Left lung (tissue), 4 donors: ENCODE measurements at regions not wholly inside any gene's neighbourhood (a gene's known extent, or its start where the extent isn't known, plus 50 kb on each side); places are given as distances from the start of the nearest gene placed in this dataset.

Source experiments
- ATAC-seq: fragments of 200-7000 bp; cut with Tn5 transposase; one replicate; pipeline ENCODE4 v1.9.1; 2020; ENCODE audit warnings: moderate library complexity
- DNase-seq, 4 donors: peaks; one replicate each; pipeline ENCODE4 v3.0.0-alpha.2; 2013 to 2020
- H3K27ac ChIP-seq, 2 donors: fragments of 200-600 bp; sonication (generic) in 1 of 2; one replicate each; pipeline versions ENCODE4 v1.5.0 to v1.8.0; 2020 to 2021
- H3K27me3 ChIP-seq, 2 donors: fragments of 200-600 bp; sonication (generic) in 1 of 2; one replicate each; pipeline versions ENCODE4 v1.5.0 to v1.8.0; 2020 to 2021
- H3K36me3 ChIP-seq, 2 donors: fragments of 200-600 bp; sonication (generic) in 1 of 2; one replicate each; pipeline versions ENCODE4 v1.5.0 to v1.8.0; 2020 to 2021
- H3K4me1 ChIP-seq, 2 donors: fragments of 200-600 bp; one replicate each; pipeline ENCODE4 v1.8.0; 2021
- H3K4me3 ChIP-seq, 2 donors: fragments of 200-600 bp; sonication (generic) in 1 of 2; one replicate each; pipeline versions ENCODE4 v1.5.0 to v1.8.0; 2020 to 2021; ENCODE audit warnings: mild to moderate bottlenecking in 1 of 2
- H3K9me3 ChIP-seq, 2 donors: fragments of 200-600 bp; sonication (generic) in 1 of 2; one replicate each; pipeline versions ENCODE4 v1.5.0 to v1.8.0; 2020 to 2021
- intact Hi-C, 2 donors: fragments of 100-400 bp; cut with DNase I; formaldehyde crosslinking; loops; one replicate each; pipeline versions ENCODE4 v1.11.2 to v1.14.2; 2022
- TF ChIP-seq, protein P1 (sequence below), 2 donors: fragments of 200-600 bp; sonication (generic) in 1 of 2; IDR thresholded peaks; one replicate each; pipeline versions ENCODE4 v1.5.0 to v1.8.0; 2021; ENCODE audit warnings: antibody characterized with exemption in 2 of 2
- donor health status: DM: no; HTN: yes; CAD: no.
- donor health status: DM: no; HTN: no; CAD: no.

DNA sequence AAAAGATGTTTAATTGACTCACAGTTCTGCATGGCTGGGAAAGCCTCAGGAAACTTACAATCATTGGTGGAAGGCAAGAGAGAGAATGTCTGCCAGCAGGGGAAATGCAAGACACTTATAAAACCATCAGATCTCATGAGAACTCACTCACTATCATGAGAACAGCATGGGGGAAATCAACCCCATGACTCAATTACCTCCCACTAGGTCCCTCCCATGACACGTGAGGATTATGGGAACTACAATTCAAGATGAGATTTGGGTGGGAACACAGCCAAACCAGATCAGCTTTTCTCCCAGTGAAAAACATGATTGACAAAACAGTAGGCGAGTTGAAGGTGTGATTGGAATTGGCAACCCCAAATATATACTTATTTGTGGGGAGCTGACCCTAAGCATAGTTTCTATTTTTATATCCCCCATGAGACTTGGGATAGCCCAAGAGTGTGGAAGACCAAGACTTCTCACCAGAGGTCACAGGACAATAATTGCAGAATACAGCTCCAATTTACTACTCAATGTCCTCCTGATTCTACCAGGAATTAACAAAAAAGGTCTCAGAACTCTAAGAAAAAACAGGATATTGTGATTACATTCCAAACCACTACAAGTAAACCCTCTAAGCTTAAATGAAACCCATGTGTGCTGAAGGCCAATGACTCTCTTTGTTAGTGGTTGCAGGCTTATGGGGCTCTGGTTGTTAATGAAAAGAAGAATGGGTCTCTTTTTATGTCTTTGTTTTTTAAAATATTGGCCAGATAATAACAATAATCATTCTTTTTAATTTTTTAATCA is 96.1 kb upstream of the PIK3C3 start:
- Histone ChIP-seq H3K9me3 (no peaks in the 10 kb centered on the region), H3K36me3 (no peaks in the 10 kb centered on the region), H3K4me3 (no peak overlapping the region), H3K4me1 (no peaks in the 10 kb centered on the region), H3K27ac (no peak overlapping the region), H3K27me3 (no peaks in the 10 kb centered on the region)
- TF ChIP-seq, protein P1, sequence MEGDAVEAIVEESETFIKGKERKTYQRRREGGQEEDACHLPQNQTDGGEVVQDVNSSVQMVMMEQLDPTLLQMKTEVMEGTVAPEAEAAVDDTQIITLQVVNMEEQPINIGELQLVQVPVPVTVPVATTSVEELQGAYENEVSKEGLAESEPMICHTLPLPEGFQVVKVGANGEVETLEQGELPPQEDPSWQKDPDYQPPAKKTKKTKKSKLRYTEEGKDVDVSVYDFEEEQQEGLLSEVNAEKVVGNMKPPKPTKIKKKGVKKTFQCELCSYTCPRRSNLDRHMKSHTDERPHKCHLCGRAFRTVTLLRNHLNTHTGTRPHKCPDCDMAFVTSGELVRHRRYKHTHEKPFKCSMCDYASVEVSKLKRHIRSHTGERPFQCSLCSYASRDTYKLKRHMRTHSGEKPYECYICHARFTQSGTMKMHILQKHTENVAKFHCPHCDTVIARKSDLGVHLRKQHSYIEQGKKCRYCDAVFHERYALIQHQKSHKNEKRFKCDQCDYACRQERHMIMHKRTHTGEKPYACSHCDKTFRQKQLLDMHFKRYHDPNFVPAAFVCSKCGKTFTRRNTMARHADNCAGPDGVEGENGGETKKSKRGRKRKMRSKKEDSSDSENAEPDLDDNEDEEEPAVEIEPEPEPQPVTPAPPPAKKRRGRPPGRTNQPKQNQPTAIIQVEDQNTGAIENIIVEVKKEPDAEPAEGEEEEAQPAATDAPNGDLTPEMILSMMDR (IDR thresholded peaks at IDR 0.05) = no peak
- intact Hi-C loops = no loop called here
- ATAC-seq = no peak
- no peak for DNase-seq

GRCh38 chr18:41853280-41853679 is 101.8 kb upstream of the PIK3C3 start:
- Histone ChIP-seq H3K27ac (no peak overlapping the region), H3K4me1 (no peaks in the 10 kb centered on the region), H3K4me3 (no peak overlapping the region), H3K36me3 (no peaks in the 10 kb centered on the region), H3K9me3 (no peaks in the 10 kb centered on the region), H3K27me3 (no peaks in the 10 kb centered on the region)
- intact Hi-C loops = no loop called here
- DNase-seq (no peak), ATAC-seq (no peak)
- TF ChIP-seq, protein P1 (IDR thresholded peaks at IDR 0.05) = no peak

- no peaks in the 10 kb centered on the region for H3K27me3 ChIP-seq
- intact Hi-C loops = no loop called here
- no peak overlapping the region for H3K4me3 ChIP-seq
- ATAC-seq (no peak), DNase-seq (no peak)
- no peaks in the 10 kb centered on the region for H3K36me3 ChIP-seq
- TF ChIP-seq, protein P1 (IDR thresholded peaks at IDR 0.05) = no peak
- H3K9me3 ChIP-seq = no peaks in the 10 kb centered on the region
- no peaks in the 10 kb centered on the region for H3K4me1 ChIP-seq
- H3K27ac ChIP-seq = no peak overlapping the region
These were observed 104.3 kb upstream of the PIK3C3 start for GRCh38 chr18:41850781-41851180.

DNA sequence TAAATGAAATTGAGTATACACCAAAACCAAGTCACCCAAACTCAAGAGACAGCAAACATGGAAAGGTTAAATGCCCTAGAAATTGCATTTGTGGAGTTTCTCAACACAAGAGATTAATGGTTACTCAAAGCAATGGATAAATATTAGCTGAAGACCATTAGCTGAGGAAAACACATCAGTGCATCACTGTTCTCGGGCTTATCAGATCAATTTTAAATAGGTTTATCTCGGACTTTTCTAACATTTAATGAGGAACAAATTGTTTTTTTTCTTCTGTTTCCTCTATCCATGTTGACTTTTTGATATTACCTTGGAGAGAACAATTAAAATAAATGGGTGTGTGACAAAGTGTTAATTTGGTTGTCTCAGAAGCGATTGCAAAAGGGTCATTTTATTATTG is 105.4 kb upstream of the PIK3C3 start:
- TF ChIP-seq, protein P1 (IDR thresholded peaks at IDR 0.05) = no peak

GRCh38 chr18:41845563-41845962 is 109.5 kb upstream of the PIK3C3 start:
- no peaks in the 10 kb centered on the region for H3K36me3 ChIP-seq
- H3K4me3 ChIP-seq = no peak overlapping the region
- intact Hi-C loops = no loop called here
- H3K4me1 ChIP-seq = no peaks in the 10 kb centered on the region
- TF ChIP-seq, protein P1 (IDR thresholded peaks at IDR 0.05) = no peak
- no peaks in the 10 kb centered on the region for H3K9me3 ChIP-seq
- no peak for ATAC-seq
- H3K27ac ChIP-seq = no peak overlapping the region
- H3K27me3 ChIP-seq = no peaks in the 10 kb centered on the region
- no peak for DNase-seq

More for the DNA sequence above, 105.4 kb upstream of the PIK3C3 start:
- Histone ChIP-seq H3K27ac (no peak overlapping the region), H3K36me3 (no peaks in the 10 kb centered on the region), H3K9me3 (no peaks in the 10 kb centered on the region), H3K27me3 (no peaks in the 10 kb centered on the region), H3K4me3 (no peak overlapping the region), H3K4me1 (no peaks in the 10 kb centered on the region)
- no peak for ATAC-seq
- intact Hi-C loops = no loop called here
- DNase-seq = no peak
